ENCODE measurements at regions not wholly inside any gene's neighbourhood (a gene's known extent, or its start where the extent isn't known, plus 50 kb on each side); places are given as distances from the start of the nearest gene placed in this dataset.

DNA sequence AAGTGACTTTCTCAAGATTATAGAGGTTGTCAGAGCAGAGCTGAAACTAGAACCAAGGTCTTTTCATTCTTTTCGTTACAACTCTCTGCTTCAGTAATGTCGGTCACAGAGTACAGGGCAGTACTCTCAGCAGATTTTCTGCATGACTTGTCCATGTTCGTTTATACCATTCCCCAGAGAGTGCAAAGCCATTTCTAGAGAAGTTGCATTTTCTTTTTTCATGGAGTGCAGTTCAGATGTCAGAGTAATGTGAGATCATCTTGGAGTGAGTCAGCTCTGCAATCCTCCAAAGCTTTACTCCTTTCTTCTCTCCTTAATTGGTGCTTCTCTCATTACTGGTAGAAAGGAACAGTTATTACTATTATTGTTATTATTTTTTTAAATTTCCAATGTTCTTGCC lies 115.6 kb upstream of the B3GAT2 start:
- Histone ChIP-seq H3K36me3 (ENCODE audit: insufficient read depth, low read length) (no peaks in the 10 kb centered on the region), H3K9me3 (ENCODE audit: low read depth, low read length) (no peaks in the 10 kb centered on the region), H3K27ac (no peak overlapping the region), H3K9ac (ENCODE audit: insufficient read length) (no peak overlapping the region), H3K4me3 (no peak overlapping the region)
- TF ChIP-seq EZH2 (IDR thresholded peaks at IDR 0.05) (no peak), FOXP2 (optimal IDR thresholded peaks at IDR 0.05; ENCODE audit: control extremely low read depth, extremely low read length, insufficient read depth) (no peak), POLR2AphosphoS5 (IDR thresholded peaks at IDR 0.05; ENCODE audit: borderline replicate concordance, low read depth, low read length) (no peak)
- DNase-seq (ENCODE audit: low read depth, low spot score), result no peak

- no peak for TF ChIP-seq FOXP2 (optimal IDR thresholded peaks at IDR 0.05; ENCODE audit: control extremely low read depth, extremely low read length, insufficient read depth)
- TF ChIP-seq POLR2AphosphoS5 (IDR thresholded peaks at IDR 0.05; ENCODE audit: borderline replicate concordance, low read depth, low read length), result no peak
- no peak for TF ChIP-seq EZH2 (IDR thresholded peaks at IDR 0.05)
- Histone ChIP-seq H3K9ac (ENCODE audit: insufficient read length) (no peak overlapping the region), H3K9me3 (ENCODE audit: low read depth, low read length) (no peaks in the 10 kb centered on the region; the same call in 1 of the 2 replicates), H3K4me3 (no peak overlapping the region), H3K27ac (no peak overlapping the region), H3K36me3 (ENCODE audit: insufficient read depth, low read length) (no peaks in the 10 kb centered on the region)
- no peak for DNase-seq (ENCODE audit: low read depth, low spot score)
Observed at GRCh38 chr6:71077655-71078054, 120.8 kb upstream of the B3GAT2 start.

- no peak for TF ChIP-seq FOXP2 (optimal IDR thresholded peaks at IDR 0.05; ENCODE audit: control extremely low read depth, extremely low read length, insufficient read depth)
- no peak for TF ChIP-seq POLR2AphosphoS5 (IDR thresholded peaks at IDR 0.05; ENCODE audit: borderline replicate concordance, low read depth, low read length)
Observed at GRCh38 chr6:71079677-71080076, 122.8 kb upstream of the B3GAT2 start.

DNA sequence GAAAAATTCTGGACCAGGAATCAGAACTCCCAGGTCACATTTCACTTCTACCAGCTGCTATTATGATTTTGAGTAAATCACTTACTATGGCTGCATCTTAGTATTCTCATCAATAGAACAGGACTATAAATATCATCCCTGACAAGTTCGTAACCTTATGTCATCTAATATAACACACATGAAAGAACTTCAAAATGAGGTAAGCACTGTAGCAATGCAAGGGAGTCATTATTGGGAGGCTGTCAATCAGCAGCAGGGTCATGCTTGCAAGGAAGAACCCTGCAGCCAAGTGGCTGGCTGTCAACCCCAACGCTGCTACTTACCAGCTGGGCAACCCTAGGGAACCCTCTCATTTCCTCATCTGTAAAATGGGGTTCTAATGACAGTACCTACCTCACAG lies 123.3 kb upstream of the B3GAT2 start:
- Histone ChIP-seq H3K4me3 (no peak overlapping the region), H3K36me3 (ENCODE audit: insufficient read depth, low read length) (no peaks in the 10 kb centered on the region), H3K9me3 (ENCODE audit: low read depth, low read length) (no peaks in the 10 kb centered on the region; the same call in 1 of the 2 replicates), H3K9ac (ENCODE audit: insufficient read length) (no peak overlapping the region), H3K27ac (no peak overlapping the region)
- no peak for DNase-seq (ENCODE audit: low read depth, low spot score)
- TF ChIP-seq FOXP2 (optimal IDR thresholded peaks at IDR 0.05; ENCODE audit: control extremely low read depth, extremely low read length, insufficient read depth) (no peak), POLR2AphosphoS5 (IDR thresholded peaks at IDR 0.05; ENCODE audit: borderline replicate concordance, low read depth, low read length) (no peak), EZH2 (IDR thresholded peaks at IDR 0.05) (no peak)

More at GRCh38 chr6:71079677-71080076, 122.8 kb upstream of the B3GAT2 start:
- H3K9ac ChIP-seq (ENCODE audit: insufficient read length), result no peak overlapping the region
- no peak overlapping the region for H3K27ac ChIP-seq
- no peaks in the 10 kb centered on the region for H3K36me3 ChIP-seq (ENCODE audit: insufficient read depth, low read length)
- DNase-seq (ENCODE audit: low read depth, low spot score), result no peak
- no peaks in the 10 kb centered on the region; the same call in 1 of the 2 replicates for H3K9me3 ChIP-seq (ENCODE audit: low read depth, low read length)
- no peak overlapping the region for H3K4me3 ChIP-seq

DNA sequence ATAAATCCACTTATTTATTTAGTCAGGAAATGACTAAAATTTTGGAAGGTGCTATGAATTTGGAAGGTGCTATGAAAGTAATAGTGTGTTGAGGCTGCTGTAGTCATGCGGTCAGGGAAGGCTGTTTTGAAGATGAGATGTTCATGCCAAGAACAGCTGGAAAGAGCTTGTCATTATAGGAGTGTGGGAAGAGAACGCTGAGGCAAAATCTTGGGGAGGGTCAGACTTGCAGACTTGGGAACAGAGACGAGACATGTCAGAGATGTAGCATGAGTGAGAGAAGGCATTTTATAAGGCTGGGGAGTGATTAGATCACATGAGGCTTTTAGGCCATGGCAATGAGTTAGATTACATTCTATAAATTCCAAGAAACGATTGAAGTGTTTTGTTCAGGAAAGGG lies 124.0 kb upstream of the B3GAT2 start:
- no peak overlapping the region for H3K9ac ChIP-seq (ENCODE audit: insufficient read length)
- no peaks in the 10 kb centered on the region; the same call in 1 of the 2 replicates for H3K9me3 ChIP-seq (ENCODE audit: low read depth, low read length)
- DNase-seq (ENCODE audit: low read depth, low spot score), result no peak
- H3K36me3 ChIP-seq (ENCODE audit: insufficient read depth, low read length), result no peaks in the 10 kb centered on the region
- TF ChIP-seq FOXP2 (optimal IDR thresholded peaks at IDR 0.05; ENCODE audit: control extremely low read depth, extremely low read length, insufficient read depth), result no peak
- TF ChIP-seq POLR2AphosphoS5 (IDR thresholded peaks at IDR 0.05; ENCODE audit: borderline replicate concordance, low read depth, low read length), result no peak
- TF ChIP-seq EZH2 (IDR thresholded peaks at IDR 0.05), result no peak
- no peak overlapping the region; the same call in 1 of the 2 replicates for H3K27ac ChIP-seq
- H3K4me3 ChIP-seq, result peak overlapping the region; percentile 59; the same call in 1 of the 2 replicates

DNA sequence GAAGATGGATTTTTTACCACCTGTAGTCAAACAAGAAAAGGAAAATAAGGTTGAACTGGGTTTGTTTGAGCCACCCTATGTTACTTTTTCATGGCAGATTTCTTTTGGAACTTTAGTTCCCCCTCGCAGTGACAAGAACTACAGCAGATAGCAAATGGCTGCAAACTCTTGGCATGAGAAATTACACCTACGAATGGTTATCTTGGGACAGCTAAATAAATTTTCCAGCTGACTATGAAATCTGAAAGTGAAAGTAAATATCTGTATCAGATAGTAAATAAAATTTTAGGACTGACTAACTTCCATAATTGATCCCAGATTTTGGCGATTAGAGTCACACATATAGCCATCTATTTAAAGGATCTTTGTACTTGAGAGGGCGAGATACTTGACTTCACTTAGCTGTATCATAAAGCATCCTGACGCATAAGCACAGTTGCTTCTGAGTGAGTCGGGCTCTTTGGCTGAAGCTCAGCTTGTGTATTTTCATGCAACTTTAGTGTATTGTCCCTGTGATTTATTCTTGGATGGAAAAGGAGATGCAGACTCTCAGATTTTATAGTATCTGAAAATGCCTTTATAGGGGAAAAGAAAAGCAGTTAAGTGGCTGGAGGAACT lies 125.3 kb upstream of the B3GAT2 start:
- peak overlapping the region; percentile 59 for H3K4me3 ChIP-seq
- TF ChIP-seq POLR2AphosphoS5 (IDR thresholded peaks at IDR 0.05; ENCODE audit: borderline replicate concordance, low read depth, low read length) (no peak), FOXP2 (optimal IDR thresholded peaks at IDR 0.05; ENCODE audit: control extremely low read depth, extremely low read length, insufficient read depth) (no peak), EZH2 (IDR thresholded peaks at IDR 0.05) (no peak)
- DNase-seq (ENCODE audit: low read depth, low spot score), result no peak
- 0 out of 2 replicates have a peak overlapping the region, but pooled peaks have one; percentile 53 for H3K27ac ChIP-seq
- no peak overlapping the region for H3K9ac ChIP-seq (ENCODE audit: insufficient read length)
- no peaks in the 10 kb centered on the region; the same call in 1 of the 2 replicates for H3K9me3 ChIP-seq (ENCODE audit: low read depth, low read length)
- H3K36me3 ChIP-seq (ENCODE audit: insufficient read depth, low read length), result no peaks in the 10 kb centered on the region

DNA sequence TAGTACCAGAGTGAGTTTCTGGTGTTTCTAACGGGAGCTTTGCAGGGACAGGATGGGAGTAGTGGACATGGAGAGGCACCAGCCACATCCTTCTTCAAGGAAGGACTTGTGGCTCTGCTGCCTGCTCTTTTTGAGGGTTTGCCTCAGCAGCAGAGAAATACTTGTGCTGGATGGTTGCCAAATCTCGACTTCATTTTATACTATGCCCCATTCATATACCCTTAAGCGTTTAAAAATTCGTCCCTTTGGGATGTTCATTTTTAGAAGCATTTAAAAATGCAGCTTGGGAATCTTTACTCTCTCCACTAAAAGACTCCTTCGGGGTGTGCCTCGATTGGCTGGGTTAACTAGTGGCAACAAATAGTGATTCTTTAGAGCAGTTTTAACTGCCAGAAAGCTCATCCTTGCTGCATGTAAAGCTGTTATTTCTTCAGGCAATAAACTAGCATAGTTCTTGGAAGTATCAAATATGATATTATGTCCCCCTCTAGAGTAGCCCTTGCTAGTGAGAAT lies 126.5 kb upstream of the B3GAT2 start:
- Histone ChIP-seq H3K36me3 (ENCODE audit: insufficient read depth, low read length) (no peaks in the 10 kb centered on the region), H3K4me3 (peak overlapping the region; percentile 39; the same call in 1 of the 2 replicates), H3K27ac (no peak overlapping the region), H3K9me3 (ENCODE audit: low read depth, low read length) (no peaks in the 10 kb centered on the region), H3K9ac (ENCODE audit: insufficient read length) (no peak overlapping the region)
- DNase-seq (ENCODE audit: low read depth, low spot score), result peak; percentile 56
- TF ChIP-seq EZH2 (IDR thresholded peaks at IDR 0.05) (no peak), POLR2AphosphoS5 (IDR thresholded peaks at IDR 0.05; ENCODE audit: borderline replicate concordance, low read depth, low read length) (no peak), FOXP2 (optimal IDR thresholded peaks at IDR 0.05; ENCODE audit: control extremely low read depth, extremely low read length, insufficient read depth) (no peak)

DNA sequence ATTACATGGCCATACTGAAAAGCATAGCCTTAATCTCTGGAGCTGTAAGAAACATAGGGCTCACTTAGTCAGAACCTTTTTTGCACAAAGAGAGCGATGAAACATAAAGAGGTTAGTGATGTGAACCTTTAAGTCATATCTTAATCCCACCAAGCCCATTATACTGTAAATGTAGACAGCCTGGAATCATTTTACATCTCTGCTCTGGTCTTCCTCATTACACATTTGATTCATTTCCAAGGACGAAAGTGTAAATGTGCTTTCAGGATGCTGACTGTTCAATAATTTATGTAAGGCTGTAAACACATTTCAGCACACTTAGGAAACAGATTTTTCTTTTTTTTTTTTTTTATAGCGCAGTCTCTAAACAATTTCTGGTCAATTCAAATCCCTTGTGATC lies 131.3 kb upstream of the B3GAT2 start:
- Histone ChIP-seq H3K9ac (ENCODE audit: insufficient read length) (no peak overlapping the region), H3K9me3 (ENCODE audit: low read depth, low read length) (no peaks in the 10 kb centered on the region), H3K36me3 (ENCODE audit: insufficient read depth, low read length) (no peaks in the 10 kb centered on the region), H3K27ac (no peak overlapping the region), H3K4me3 (no peak overlapping the region)
- TF ChIP-seq FOXP2 (optimal IDR thresholded peaks at IDR 0.05; ENCODE audit: control extremely low read depth, extremely low read length, insufficient read depth) (no peak), POLR2AphosphoS5 (IDR thresholded peaks at IDR 0.05; ENCODE audit: borderline replicate concordance, low read depth, low read length) (no peak), EZH2 (IDR thresholded peaks at IDR 0.05) (no peak)
- DNase-seq (ENCODE audit: low read depth, low spot score), result no peak
